HCT116 (cell line): ENCODE measurements at regions not wholly inside any gene's neighbourhood (a gene's known extent, or its start where the extent isn't known, plus 50 kb on each side); places are given as distances from the start of the nearest gene placed in this dataset.

Source experiments
- ATAC-seq: fragments of 200-7000 bp; cut with Tn5 transposase; 2 replicates; pipeline ENCODE4 v1.9.1; 2020; ENCODE audit warnings: mild to moderate bottlenecking, moderate library complexity
- BruUV-seq: library from RNA; stranded (reverse); fragments of 400-500 nt; replicated peaks from 2 replicates; lab custom pipeline; 2021; lab: Mats Ljungman, UMichigan
- CTCF ChIA-PET: fragments of 300-600 bp; sonication (Branson Sonifier 250); formaldehyde crosslinking; loops from one replicate; lab custom pipeline; 2021; ENCODE audit warnings: antibody characterized with exemption; lab: Charles Lee
- POLR2A ChIA-PET: fragments of 300-600, 350-600 bp; sonication (Branson Sonifier 250); formaldehyde crosslinking; loops from one replicate; lab custom pipeline; 2021; ENCODE audit warnings: antibody characterized with exemption; lab: Charles Lee
- RAD21 ChIA-PET, 2 experiments: fragments of 300-600 bp; sonication (Branson Sonifier 250); formaldehyde crosslinking; loops; one replicate each; lab custom pipeline; 2023; ENCODE audit warnings: low total read pairs in 2 of 2; ENCODE audit not compliant: uncharacterized antibody in 2 of 2, unreplicated experiment in 2 of 2, low non-redundant PET in 1 of 2; lab: Charles Lee
- DNase-seq: peaks from one replicate; pipeline ENCODE4 v3.0.0-alpha.2; 2010; ENCODE audit warnings: low read depth, low spot score
- H2AFZ ChIP-seq: fragments of 200-600 bp; shearing (Covaris generic), sonication (generic); 2 replicates; pipeline ENCODE4 v1.6.1; 2017; ENCODE audit warnings: low read depth, mixed run types, mixed read lengths, antibody characterized with exemption, low read length; ENCODE audit not compliant: poor library complexity, severe bottlenecking
- H3K27ac ChIP-seq: 2 replicates; pipeline ENCODE4 v1.5.1; 2012; ENCODE audit warnings: low read depth, low read length
- H3K27me3 ChIP-seq: fragments of 200-600 bp; sonication (generic); 2 replicates; pipeline ENCODE4 v1.6.1; 2016; ENCODE audit warnings: mixed run types, low read length, mixed read lengths; ENCODE audit not compliant: insufficient read depth
- H3K36me3 ChIP-seq, 2 experiments: fragments of 200-500 bp in 1 of 2; fragments of 200-600 bp in 1 of 2; sonication (Bioruptor generic) in 1 of 2; sonication (generic) in 1 of 2; 2 replicates each; pipeline versions ENCODE4 v1.5.1 to v1.6.1; 2014 to 2016; ENCODE audit warnings: low read length in 2 of 2, inconsistent platforms in 1 of 2, mixed read lengths in 1 of 2, mixed run types in 1 of 2; ENCODE audit not compliant: insufficient read depth in 2 of 2, control insufficient read depth in 1 of 2
- H3K4me1 ChIP-seq, 2 experiments: fragments of 200-600 bp in 1 of 2; sonication (generic) in 1 of 2; 2 replicates each; pipeline versions ENCODE4 v1.5.1 to v1.6.1; 2012 to 2017; ENCODE audit warnings: low read length in 2 of 2, inconsistent platforms in 1 of 2, mild to moderate bottlenecking in 1 of 2, mixed read lengths in 1 of 2, mixed run types in 1 of 2, moderate library complexity in 1 of 2; ENCODE audit not compliant: insufficient read depth in 2 of 2, control insufficient read depth in 1 of 2
- H3K4me2 ChIP-seq: fragments of 200-600 bp; sonication (generic); 2 replicates; pipeline ENCODE4 v1.6.1; 2017; ENCODE audit warnings: mixed run types, low read length, mixed read lengths
- H3K4me3 ChIP-seq, 2 experiments: fragments of 200-600 bp in 1 of 2; sonication (generic) in 1 of 2; replicated peaks in 1 of 2; 2 replicates each; pipeline ENCODE4 v1.5.1; 2011 to 2016; ENCODE audit warnings: low read length in 2 of 2, control low read depth in 1 of 2, low read depth in 1 of 2, mild to moderate bottlenecking in 1 of 2, mixed read lengths in 1 of 2, mixed run types in 1 of 2
- H3K79me2 ChIP-seq: fragments of 200-600 bp; sonication (generic); 2 replicates; pipeline ENCODE4 v1.6.1; 2017; ENCODE audit warnings: mild to moderate bottlenecking, mixed run types, low read length, moderate library complexity, mixed read lengths; ENCODE audit not compliant: insufficient read depth
- H3K9ac ChIP-seq: fragments of 200-600 bp; sonication (generic); 2 replicates; pipeline ENCODE4 v1.6.1; 2016; ENCODE audit warnings: low read length, mixed read lengths
- H3K9me2 ChIP-seq: fragments of 200-600 bp; sonication (generic), shearing (Covaris generic); 2 replicates; pipeline ENCODE4 v1.6.1; 2017; ENCODE audit warnings: mixed run types, mild to moderate bottlenecking, moderate library complexity; ENCODE audit not compliant: insufficient read depth
- H3K9me3 ChIP-seq, 2 experiments: fragments of 200-500 bp in 1 of 2; fragments of 200-600 bp in 1 of 2; sonication (Bioruptor generic) in 1 of 2; sonication (generic) in 1 of 2; 2 replicates each; pipeline ENCODE4 v1.6.1; 2014 to 2017; ENCODE audit warnings: low read length in 2 of 2, mixed read lengths in 2 of 2, inconsistent platforms in 1 of 2, low read depth in 1 of 2, mild to moderate bottlenecking in 1 of 2, mixed run types in 1 of 2, moderate library complexity in 1 of 2; ENCODE audit not compliant: control insufficient read depth in 1 of 2, insufficient read depth in 1 of 2
- H4K20me1 ChIP-seq: fragments of 200-600 bp; sonication (generic), shearing (Covaris generic); 2 replicates; pipeline ENCODE4 v1.6.1; 2017; ENCODE audit warnings: mixed run types, mild to moderate bottlenecking, moderate library complexity; ENCODE audit not compliant: insufficient read depth
- ATF3 ChIP-seq: IDR thresholded peaks from 2 replicates; pipeline ENCODE4 v1.6.1; 2012
- CEBPB ChIP-seq: IDR thresholded peaks from 2 replicates; pipeline ENCODE4 v1.6.1; 2012; ENCODE audit warnings: low read depth
- EGR1 ChIP-seq: IDR thresholded peaks from 2 replicates; pipeline ENCODE4 v1.6.1; 2012; ENCODE audit warnings: low read depth
- ELF1 ChIP-seq: IDR thresholded peaks from 2 replicates; pipeline ENCODE4 v1.6.1; 2012; ENCODE audit warnings: low read depth, borderline replicate concordance
- EZH2phosphoT487 ChIP-seq: fragments of 200-600 bp; IDR thresholded peaks from 2 replicates; pipeline ENCODE4 v1.6.1; 2018; ENCODE audit warnings: antibody characterized with exemption, borderline replicate concordance
- POLR2A ChIP-seq: IDR thresholded peaks from 2 replicates; pipeline ENCODE4 v1.7.0; 2011; ENCODE audit warnings: borderline replicate concordance; ENCODE audit not compliant: insufficient read depth, insufficient read length; ENCODE audit errors: extremely low read depth
- REST ChIP-seq: IDR thresholded peaks from 2 replicates; pipeline ENCODE4 v1.6.1; 2012; ENCODE audit warnings: low read depth
- SIN3A ChIP-seq: IDR thresholded peaks from 2 replicates; pipeline ENCODE4 v1.6.1; 2012; ENCODE audit warnings: low read depth
- SP1 ChIP-seq: IDR thresholded peaks from 2 replicates; pipeline ENCODE4 v1.6.1; 2012; ENCODE audit warnings: low read depth
- SRF ChIP-seq: IDR thresholded peaks from 2 replicates; pipeline ENCODE4 v1.6.1; 2012; ENCODE audit warnings: low read depth
- YY1 ChIP-seq: IDR thresholded peaks from 2 replicates; pipeline ENCODE4 v1.6.1; 2011; ENCODE audit warnings: low read length, low read depth, moderate library complexity, mild to moderate bottlenecking; ENCODE audit not compliant: insufficient replicate concordance; ENCODE audit errors: extremely low read depth
- ZFX ChIP-seq: fragments of 450-650 bp; IDR thresholded peaks from 2 replicates; pipeline ENCODE4 v1.6.1; 2017
- ZNF274 ChIP-seq: fragments of 200-500 bp; sonication (Bioruptor generic); IDR thresholded peaks from 2 replicates; pipeline ENCODE4 v1.6.1; 2014; ENCODE audit warnings: mild to moderate bottlenecking, low read depth, low read length, inconsistent platforms
- intact Hi-C: fragments of 100-400 bp; cut with micrococcal nuclease; formaldehyde crosslinking; loops from 2 replicates; pipeline ENCODE4 v1.10.0; 2022
- TF ChIP-seq, protein P1 (sequence below): IDR thresholded peaks from 2 replicates; pipeline ENCODE4 v1.6.1; 2012

DNA sequence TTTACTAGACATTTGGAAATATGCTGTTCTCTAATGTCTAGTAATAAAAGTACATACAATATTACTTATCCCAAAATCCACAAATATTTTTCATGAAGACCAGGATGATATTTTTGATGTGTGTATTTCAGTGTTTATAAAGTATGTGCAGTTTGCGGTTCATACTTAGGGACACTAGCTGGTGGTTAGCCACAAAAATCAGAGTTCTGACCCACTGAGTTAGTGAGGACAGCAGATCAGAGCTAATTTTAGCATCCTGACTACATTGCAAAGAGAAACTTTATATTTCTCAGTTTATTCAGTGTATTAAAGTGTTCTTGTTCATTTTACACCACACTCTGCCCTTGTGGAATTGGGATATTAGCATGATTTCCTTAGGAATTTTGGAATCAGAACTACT, 655.3 kb downstream of the HTR1A start (continued):
- TF ChIP-seq SRF (no peak), EGR1 (no peak)

- peaks cover 0 to 8% of the 10 kb centered on the region in 2 experiments; a peak in 2 of 4 replicates for H3K9me3 ChIP-seq
- no peak for TF ChIP-seq POLR2A
- no peak for TF ChIP-seq ZFX
- TF ChIP-seq ZNF274 = no peak
- no peak for TF ChIP-seq EGR1
- TF ChIP-seq, protein P1, sequence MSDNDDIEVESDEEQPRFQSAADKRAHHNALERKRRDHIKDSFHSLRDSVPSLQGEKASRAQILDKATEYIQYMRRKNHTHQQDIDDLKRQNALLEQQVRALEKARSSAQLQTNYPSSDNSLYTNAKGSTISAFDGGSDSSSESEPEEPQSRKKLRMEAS = no peak
- no peak for TF ChIP-seq SIN3A
- TF ChIP-seq CEBPB = no peak
- POLR2A ChIA-PET = no interaction called here
- no peaks in the 10 kb centered on the region for H3K4me1 ChIP-seq
- no peaks in the 10 kb centered on the region for H3K9me2 ChIP-seq
- no peak for DNase-seq
- H3K27ac ChIP-seq = no peak overlapping the region
- no peaks in the 10 kb centered on the region for H3K27me3 ChIP-seq
- RAD21 ChIA-PET = no interaction called here
- H3K9ac ChIP-seq = no peak overlapping the region
- no TSS peak for BruUV-seq
- CTCF ChIA-PET = no interaction called here
- intact Hi-C loops = no loop called here
- no peak for ATAC-seq
- H3K4me3 ChIP-seq = no peak overlapping the region
- no peaks in the 10 kb centered on the region for H4K20me1 ChIP-seq
- H2AFZ ChIP-seq = no peak overlapping the region
- no peaks in the 10 kb centered on the region for H3K36me3 ChIP-seq
- no peaks in the 10 kb centered on the region for H3K79me2 ChIP-seq
- H3K4me2 ChIP-seq = no peak overlapping the region
Measured at GRCh38 chr5:63293317-63293716, 668.9 kb downstream of the HTR1A start.

DNA sequence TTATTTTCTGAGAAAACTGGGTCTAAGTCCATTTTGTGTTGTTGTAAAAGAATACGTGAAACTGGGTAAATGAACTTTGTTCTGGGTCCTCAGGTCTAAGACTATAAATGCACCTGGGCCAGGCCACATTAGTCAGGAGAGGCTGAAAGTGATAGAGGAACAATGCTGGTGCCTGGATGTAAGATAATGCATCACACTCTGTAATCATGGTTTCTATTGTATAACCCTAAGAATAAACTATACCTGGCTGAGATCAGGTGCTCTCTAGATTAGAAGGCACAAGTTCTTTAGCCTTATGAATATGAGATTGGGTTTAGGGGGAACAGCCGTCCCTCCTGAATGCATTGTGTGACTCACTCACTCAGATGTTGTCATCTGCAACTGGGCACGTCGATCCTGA, 675.5 kb downstream of the HTR1A start:
- DNase-seq = no peak
- TF ChIP-seq ELF1 = no peak
- TF ChIP-seq POLR2A = no peak
- no peak for TF ChIP-seq ZFX
- no peak for TF ChIP-seq REST
- TF ChIP-seq SP1 = no peak
- TF ChIP-seq, protein P1 = no peak
- TF ChIP-seq YY1 = no peak
- no peak for TF ChIP-seq ATF3
- no peak for TF ChIP-seq EZH2phosphoT487

More for the DNA sequence above, 675.5 kb downstream of the HTR1A start:
- no peaks in the 10 kb centered on the region for H3K36me3 ChIP-seq
- no peak overlapping the region for H2AFZ ChIP-seq
- no peaks in the 10 kb centered on the region for H3K9me2 ChIP-seq
- H3K27ac ChIP-seq = no peak overlapping the region
- H4K20me1 ChIP-seq = no peaks in the 10 kb centered on the region
- intact Hi-C loops = no loop called here
- H3K27me3 ChIP-seq = no peaks in the 10 kb centered on the region
- ChIA-PET POLR2A (no interaction called here), RAD21 (no interaction called here), CTCF (no interaction called here)
- H3K9ac ChIP-seq = no peak overlapping the region
- BruUV-seq = no TSS peak
- no peaks in the 10 kb centered on the region for H3K4me1 ChIP-seq
- no peak overlapping the region for H3K4me2 ChIP-seq
- no peak for ATAC-seq
- H3K9me3 ChIP-seq = peaks cover 0 to 10% of the 10 kb centered on the region in 2 experiments; a peak in 2 of 4 replicates
- no peaks in the 10 kb centered on the region for H3K79me2 ChIP-seq
- H3K4me3 ChIP-seq = no peak overlapping the region
